ENCODE measurements at regions not wholly inside any gene's neighbourhood (a gene's known extent, or its start where the extent isn't known, plus 50 kb on each side); places are given as distances from the start of the nearest gene placed in this dataset.

- 0 out of 2 replicates have a peak, but pooled peaks cover 3% of the 10 kb centered on the region for H3K9me3 ChIP-seq (ENCODE audit: low read length)
- H3K27ac ChIP-seq (ENCODE audit: low read depth, low read length, poor library complexity, severe bottlenecking): no peak overlapping the region
- H3K4me3 ChIP-seq (ENCODE audit: low read depth, low read length, poor library complexity, severe bottlenecking): no peak overlapping the region
- no peaks in the 10 kb centered on the region for H3K36me3 ChIP-seq (ENCODE audit: insufficient read depth, low read length)
- H3K9me2 ChIP-seq (ENCODE audit: insufficient read depth, low read length): no peaks in the 10 kb centered on the region
- no peak for TF ChIP-seq CTCF (conservative IDR thresholded peaks at IDR 0.05; ENCODE audit: low read length)
- TF ChIP-seq EZH2phosphoT487 (IDR thresholded peaks at IDR 0.05; ENCODE audit: borderline replicate concordance, low read depth, low read length): no peak
- ChIA-PET POLR2A (no interaction called here), CTCF (ENCODE audit: unreplicated experiment) (no interaction called here)
- intact Hi-C loops (cut with micrococcal nuclease; ENCODE audit: unreplicated experiment): no loop called here
- H3K4me2 ChIP-seq (ENCODE audit: low read length): no peak overlapping the region
- no TSS peak for BruUV-seq (replicated peaks)
- no peaks in the 10 kb centered on the region for H4K20me1 ChIP-seq (ENCODE audit: insufficient read depth, low read length)
- DNase-seq (ENCODE audit: low spot score): no peak
- no peak overlapping the region for H2AFZ ChIP-seq (ENCODE audit: low read length)
- no peaks in the 10 kb centered on the region for H3K4me1 ChIP-seq (ENCODE audit: insufficient read depth, low read length, poor library complexity, severe bottlenecking)
- H3K79me2 ChIP-seq (ENCODE audit: insufficient read depth, low read depth, low read length): no peaks in the 10 kb centered on the region
Observed at GRCh38 chr7:25928549-25929330, 223.3 kb upstream of the NFE2L3 start.

- Histone ChIP-seq H3K4me2 (ENCODE audit: low read length) (no peak overlapping the region), H2AFZ (ENCODE audit: low read length) (no peak overlapping the region), H3K27ac (ENCODE audit: low read depth, low read length, poor library complexity, severe bottlenecking) (no peak overlapping the region), H4K20me1 (ENCODE audit: insufficient read depth, low read length) (no peaks in the 10 kb centered on the region), H3K79me2 (ENCODE audit: insufficient read depth, low read depth, low read length) (no peaks in the 10 kb centered on the region), H3K9me3 (ENCODE audit: low read length) (peaks cover 4% of the 10 kb centered on the region; the same call in 1 of the 2 replicates), H3K36me3 (ENCODE audit: insufficient read depth, low read length) (no peaks in the 10 kb centered on the region), H3K4me3 (ENCODE audit: low read depth, low read length, poor library complexity, severe bottlenecking) (no peak overlapping the region), H3K9me2 (ENCODE audit: insufficient read depth, low read length) (no peaks in the 10 kb centered on the region), H3K4me1 (ENCODE audit: insufficient read depth, low read length, poor library complexity, severe bottlenecking) (no peaks in the 10 kb centered on the region)
- BruUV-seq (replicated peaks): no TSS peak
- ChIA-PET CTCF (ENCODE audit: unreplicated experiment) (no interaction called here), POLR2A (no interaction called here)
- intact Hi-C loops (cut with micrococcal nuclease; ENCODE audit: unreplicated experiment): no loop called here
- no peak for DNase-seq (ENCODE audit: low spot score)
- no peak for TF ChIP-seq CTCF (conservative IDR thresholded peaks at IDR 0.05; ENCODE audit: low read length)
- no peak for TF ChIP-seq EZH2phosphoT487 (IDR thresholded peaks at IDR 0.05; ENCODE audit: borderline replicate concordance, low read depth, low read length)
Observed at GRCh38 chr7:25929448-25929847, 222.6 kb upstream of the NFE2L3 start.

- no peak overlapping the region for H3K27ac ChIP-seq (ENCODE audit: low read depth, low read length, poor library complexity, severe bottlenecking)
- BruUV-seq (replicated peaks): no TSS peak
- CTCF ChIA-PET (ENCODE audit: unreplicated experiment): interaction anchor here (0.6 kb wide), 1 partner anchor 73 kb away, joined by 4 read pairs; no protein-coding TSS in a partner anchor
Observed at GRCh38 chr7:25930492-25931048, 221.4 kb upstream of the NFE2L3 start.

More at GRCh38 chr7:25930492-25931048, 221.4 kb upstream of the NFE2L3 start:
- DNase-seq (ENCODE audit: low spot score): no peak
- Histone ChIP-seq H3K4me2 (ENCODE audit: low read length) (no peak overlapping the region), H3K4me1 (ENCODE audit: insufficient read depth, low read length, poor library complexity, severe bottlenecking) (no peaks in the 10 kb centered on the region), H2AFZ (ENCODE audit: low read length) (no peak overlapping the region), H3K9me3 (ENCODE audit: low read length) (peaks cover 5% of the 10 kb centered on the region; the same call in 1 of the 2 replicates), H3K4me3 (ENCODE audit: low read depth, low read length, poor library complexity, severe bottlenecking) (no peak overlapping the region), H4K20me1 (ENCODE audit: insufficient read depth, low read length) (no peaks in the 10 kb centered on the region), H3K79me2 (ENCODE audit: insufficient read depth, low read depth, low read length) (no peaks in the 10 kb centered on the region), H3K36me3 (ENCODE audit: insufficient read depth, low read length) (no peaks in the 10 kb centered on the region), H3K9me2 (ENCODE audit: insufficient read depth, low read length) (no peaks in the 10 kb centered on the region)
- TF ChIP-seq CTCF (conservative IDR thresholded peaks at IDR 0.05; ENCODE audit: low read length): no peak
- no peak for TF ChIP-seq EZH2phosphoT487 (IDR thresholded peaks at IDR 0.05; ENCODE audit: borderline replicate concordance, low read depth, low read length)
- intact Hi-C loops (cut with micrococcal nuclease; ENCODE audit: unreplicated experiment): no loop called here
- POLR2A ChIA-PET: interaction anchor here (0.7 kb wide), 1 partner anchor 560 kb away, joined by 3 read pairs; no protein-coding TSS in a partner anchor

All from OCI-LY7 (cell line).